ENCODE measurements at regions not wholly inside any gene's neighbourhood (a gene's known extent, or its start where the extent isn't known, plus 50 kb on each side); places are given as distances from the start of the nearest gene placed in this dataset.

GRCh38 chr1:8218351-8219092, 99.4 kb upstream of the SLC45A1 start:
- TF ChIP-seq POLR2A (IDR thresholded peaks at IDR 0.05; ENCODE audit: low read length) (no peak), GATA1 (IDR thresholded peaks at IDR 0.05; ENCODE audit: low read depth, low read length) (no peak)
